GM13977 (cell line): ENCODE measurements at regions not wholly inside any gene's neighbourhood (a gene's known extent, or its start where the extent isn't known, plus 50 kb on each side); places are given as distances from the start of the nearest gene placed in this dataset.

Source experiments
- DNase-seq: peaks from one replicate; pipeline ENCODE4 v3.0.0; 2012; ENCODE audit warnings: low spot score
- CTCF ChIP-seq: IDR thresholded peaks from 2 replicates; pipeline ENCODE4 v1.5.1; 2012; ENCODE audit warnings: mild to moderate bottlenecking, control low read depth; ENCODE audit not compliant: insufficient read depth; ENCODE audit errors: extremely low read depth, missing control alignments
- in situ Hi-C: fragments of 300-500 bp; cut with MboI; formaldehyde crosslinking; loops from one replicate; pipeline ENCODE4 v1.12.0; 2022; ENCODE audit warnings: low sequenced_read_pairs, low pct_unique_long_range_greater_than_20kb, mixed read lengths, inconsistent platforms; ENCODE audit not compliant: unreplicated experiment

- TF ChIP-seq CTCF = no peak
- no peak for DNase-seq
- in situ Hi-C loops = no loop called here
Measured at GRCh38 chr10:3579845-3580244, 205.2 kb downstream of the KLF6 start.

GRCh38 chr10:3578682-3579081, 206.3 kb downstream of the KLF6 start:
- in situ Hi-C loops = no loop called here
- DNase-seq = no peak

GRCh38 chr10:3578159-3578558, 206.8 kb downstream of the KLF6 start:
- no peak for DNase-seq
- in situ Hi-C loops = no loop called here
- TF ChIP-seq CTCF = no peak

More at GRCh38 chr10:3578682-3579081, 206.3 kb downstream of the KLF6 start:
- TF ChIP-seq CTCF = no peak

- no peak for TF ChIP-seq CTCF
- no peak for DNase-seq
- in situ Hi-C loops = no loop called here
Measured at GRCh38 chr10:3574451-3574850, 210.6 kb downstream of the KLF6 start.

GRCh38 chr10:3573498-3573897, 211.5 kb downstream of the KLF6 start:
- in situ Hi-C loops = no loop called here
- no peak for TF ChIP-seq CTCF
- no peak for DNase-seq

GRCh38 chr10:3571310-3571825, 213.6 kb downstream of the KLF6 start:
- DNase-seq = no peak
- in situ Hi-C loops = no loop called here
- TF ChIP-seq CTCF = no peak

- TF ChIP-seq CTCF = no peak
- no peak for DNase-seq
- in situ Hi-C loops = no loop called here
Measured at GRCh38 chr10:3570855-3571266, 214.1 kb downstream of the KLF6 start.
